SK-N-MC (cell line): ENCODE measurements at regions not wholly inside any gene's neighbourhood (a gene's known extent, or its start where the extent isn't known, plus 50 kb on each side); places are given as distances from the start of the nearest gene placed in this dataset.

Experiments
- EZH2 ChIP-seq: fragments of 200-600 bp; sonication (generic); IDR thresholded peaks from one replicate; pipeline ENCODE4 v1.6.1; 2017; ENCODE audit warnings: antibody characterized with exemption
- FOXP2 ChIP-seq: optimal IDR thresholded peaks from 2 replicates; pipeline ENCODE3; 2011; ENCODE audit warnings: mild to moderate bottlenecking, moderate library complexity; ENCODE audit not compliant: insufficient read depth; ENCODE audit errors: extremely low read length, control extremely low read depth
- POLR2AphosphoS5 ChIP-seq: IDR thresholded peaks from 2 replicates; pipeline ENCODE4 v1.6.1; 2012; ENCODE audit warnings: mild to moderate bottlenecking, low read depth, low read length, borderline replicate concordance

DNA sequence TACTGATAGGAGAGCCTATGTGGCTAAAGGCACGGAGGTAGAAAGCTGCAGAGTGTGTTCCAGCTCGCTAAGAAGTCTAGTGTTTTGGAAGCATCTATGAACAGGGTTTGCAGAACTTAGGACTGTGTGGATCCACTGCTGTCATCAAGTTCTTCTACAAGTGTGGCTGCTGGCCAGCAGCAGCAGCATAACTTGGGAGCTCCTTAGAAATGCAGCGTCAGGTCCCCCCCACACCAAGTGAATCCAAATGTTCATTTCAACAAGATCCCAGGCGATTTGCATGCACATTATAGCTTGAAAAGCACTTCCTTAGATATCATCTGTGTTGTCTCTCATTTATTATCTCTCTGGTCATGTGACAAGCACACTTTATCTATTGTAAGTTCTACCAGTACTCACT lies 131.9 kb upstream of the SHISA6 start:
- TF ChIP-seq POLR2AphosphoS5 (no peak), EZH2 (no peak), FOXP2 (no peak)
